ENCODE measurements at regions not wholly inside any gene's neighbourhood (a gene's known extent, or its start where the extent isn't known, plus 50 kb on each side); places are given as distances from the start of the nearest gene placed in this dataset.

- ChIA-PET POLR2A (no interaction called here), CTCF (no interaction called here)
- peak; percentile 1 for DNase-seq (ENCODE audit: extremely low spot score)
- TF ChIP-seq CTCF (IDR thresholded peaks at IDR 0.05; ENCODE audit: control extremely low read depth, extremely low read depth, low read depth, missing control alignments): no peak
Observed at GRCh38 chr6:156654919-156655918, 122.0 kb upstream of the ARID1B start.

GRCh38 chr6:156652231-156652750, 124.9 kb upstream of the ARID1B start:
- ChIA-PET POLR2A (no interaction called here), CTCF (no interaction called here)
- no peak for TF ChIP-seq CTCF (IDR thresholded peaks at IDR 0.05; ENCODE audit: control extremely low read depth, extremely low read depth, low read depth, missing control alignments)
- peak; percentile 6 for DNase-seq (ENCODE audit: extremely low spot score)

- no peak for TF ChIP-seq CTCF (IDR thresholded peaks at IDR 0.05; ENCODE audit: control extremely low read depth, extremely low read depth, low read depth, missing control alignments)
- ChIA-PET POLR2A (no interaction called here), CTCF (no interaction called here)
- peak; percentile 4 for DNase-seq (ENCODE audit: extremely low spot score)
Observed at GRCh38 chr6:156651486-156651885, 125.7 kb upstream of the ARID1B start.

GRCh38 chr6:156650896-156651390, 126.2 kb upstream of the ARID1B start:
- TF ChIP-seq CTCF (IDR thresholded peaks at IDR 0.05; ENCODE audit: control extremely low read depth, extremely low read depth, low read depth, missing control alignments): no peak
- ChIA-PET CTCF (no interaction called here), POLR2A (no interaction called here)
- DNase-seq (ENCODE audit: extremely low spot score): peak; percentile 4

- ChIA-PET CTCF (interaction anchor here (1.9 kb wide), 1 partner anchor 10 kb away, joined by 7 read pairs; no protein-coding TSS in a partner anchor), POLR2A (no interaction called here)
- peak; percentile 2 for DNase-seq (ENCODE audit: extremely low spot score)
- no peak for TF ChIP-seq CTCF (IDR thresholded peaks at IDR 0.05; ENCODE audit: control extremely low read depth, extremely low read depth, low read depth, missing control alignments)
Observed at GRCh38 chr6:156648616-156649015, 128.6 kb upstream of the ARID1B start.

- POLR2A ChIA-PET: no interaction called here
- CTCF ChIA-PET: interaction anchor here (1.9 kb wide), 1 partner anchor 10 kb away, joined by 7 read pairs; no protein-coding TSS in a partner anchor
- no peak for TF ChIP-seq CTCF (IDR thresholded peaks at IDR 0.05; ENCODE audit: control extremely low read depth, extremely low read depth, low read depth, missing control alignments)
- DNase-seq (ENCODE audit: extremely low spot score): no peak
Observed at GRCh38 chr6:156647991-156648390, 129.2 kb upstream of the ARID1B start.

Data from GM10248 (cell line).